ENCODE measurements at regions not wholly inside any gene's neighbourhood (a gene's known extent, or its start where the extent isn't known, plus 50 kb on each side); places are given as distances from the start of the nearest gene placed in this dataset.

- no peak for TF ChIP-seq CTCF (IDR thresholded peaks at IDR 0.05; ENCODE audit: low read depth, low read length)
- H3K4me3 ChIP-seq (ENCODE audit: low read depth, low read length): no peak overlapping the region
These were observed 243.3 kb downstream of the HLX start for GRCh38 chr1:221122501-221122900.

- TF ChIP-seq CTCF (IDR thresholded peaks at IDR 0.05; ENCODE audit: low read depth, low read length): no peak
These were observed 246.7 kb downstream of the HLX start for GRCh38 chr1:221125976-221126375.

GRCh38 chr1:221137666-221138065 is 258.4 kb downstream of the HLX start:
- H3K4me3 ChIP-seq (ENCODE audit: low read depth, low read length): no peak overlapping the region
- TF ChIP-seq CTCF (IDR thresholded peaks at IDR 0.05; ENCODE audit: low read depth, low read length): no peak

More at GRCh38 chr1:221125976-221126375, 246.7 kb downstream of the HLX start:
- no peak overlapping the region for H3K4me3 ChIP-seq (ENCODE audit: low read depth, low read length)

GRCh38 chr1:221138516-221138915 is 259.3 kb downstream of the HLX start:
- no peak overlapping the region for H3K4me3 ChIP-seq (ENCODE audit: low read depth, low read length)
- TF ChIP-seq CTCF (IDR thresholded peaks at IDR 0.05; ENCODE audit: low read depth, low read length): no peak

- H3K4me3 ChIP-seq (ENCODE audit: low read depth, low read length): no peak overlapping the region
- TF ChIP-seq CTCF (IDR thresholded peaks at IDR 0.05; ENCODE audit: low read depth, low read length): no peak
These were observed 260.7 kb downstream of the HLX start for GRCh38 chr1:221139991-221140390.

- no peak for TF ChIP-seq CTCF (IDR thresholded peaks at IDR 0.05; ENCODE audit: low read depth, low read length)
- H3K4me3 ChIP-seq (ENCODE audit: low read depth, low read length): no peak overlapping the region
These were observed 261.9 kb downstream of the HLX start for GRCh38 chr1:221141096-221141495.

- no peak overlapping the region for H3K4me3 ChIP-seq (ENCODE audit: low read depth, low read length)
- no peak for TF ChIP-seq CTCF (IDR thresholded peaks at IDR 0.05; ENCODE audit: low read depth, low read length)
These were observed 262.5 kb downstream of the HLX start for GRCh38 chr1:221141606-221142285.
